HG03060 (cell line): ENCODE measurements at regions not wholly inside any gene's neighbourhood (a gene's known extent, or its start where the extent isn't known, plus 50 kb on each side); places are given as distances from the start of the nearest gene placed in this dataset.

ENCODE experiments used
- ATAC-seq: cut with Tn5 transposase; IDR thresholded peaks from one replicate; pipeline ENCODE4 v1.9.1; 2021; ENCODE audit warnings: low read depth, moderate number of reproducible peaks; ENCODE audit not compliant: unreplicated experiment

DNA sequence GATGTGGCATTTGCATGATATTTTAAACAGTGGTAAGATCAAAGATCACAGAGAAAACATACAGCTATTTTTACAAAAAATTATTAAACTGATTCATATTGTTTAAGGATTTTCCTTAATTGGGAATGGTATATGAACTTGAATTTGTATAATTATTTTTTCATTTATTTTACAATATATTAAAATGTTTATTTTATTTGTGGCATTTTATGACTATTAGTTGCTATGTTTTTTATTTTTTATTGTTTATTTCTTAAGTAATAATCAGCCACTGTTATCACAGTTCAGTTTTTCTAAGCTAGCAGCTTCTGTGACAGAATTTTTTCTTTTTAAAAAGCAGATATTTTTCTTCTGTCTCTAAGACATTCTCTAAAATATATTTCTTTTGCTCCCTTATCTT, 387.0 kb upstream of the KHDRBS2 start:
- no peak for ATAC-seq

DNA sequence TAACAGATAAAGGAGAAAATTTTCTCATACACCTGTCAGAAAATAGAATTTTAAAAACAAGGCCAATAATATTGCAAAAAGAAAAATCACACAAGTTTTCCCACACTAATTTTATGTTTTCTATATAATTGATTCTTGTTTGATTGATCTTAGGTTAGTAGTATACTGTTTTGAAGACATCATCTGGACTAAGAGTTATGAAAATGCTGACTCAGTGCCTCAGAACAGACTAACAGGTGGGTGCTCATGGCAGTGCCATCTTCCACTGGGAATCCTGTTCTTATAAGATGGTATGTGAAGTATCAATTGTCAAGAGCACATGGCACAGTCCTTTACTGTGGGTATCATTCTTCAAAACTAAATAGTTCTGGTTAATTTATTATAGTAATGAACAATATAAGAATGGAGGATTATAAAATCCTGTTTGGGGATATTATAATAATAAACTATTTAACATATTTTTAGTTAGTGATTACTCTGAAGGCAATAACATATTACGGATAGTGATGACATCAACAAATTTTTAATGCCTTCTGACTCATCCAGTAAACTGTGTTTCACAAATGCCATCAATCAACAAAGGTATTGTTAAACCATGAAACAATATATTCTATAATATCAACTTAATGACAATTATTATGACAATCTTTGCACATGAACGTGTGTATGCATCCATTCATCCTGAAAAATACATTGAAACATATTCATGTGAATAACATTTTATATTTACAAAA, 384.6 kb upstream of the KHDRBS2 start:
- no peak for ATAC-seq

DNA sequence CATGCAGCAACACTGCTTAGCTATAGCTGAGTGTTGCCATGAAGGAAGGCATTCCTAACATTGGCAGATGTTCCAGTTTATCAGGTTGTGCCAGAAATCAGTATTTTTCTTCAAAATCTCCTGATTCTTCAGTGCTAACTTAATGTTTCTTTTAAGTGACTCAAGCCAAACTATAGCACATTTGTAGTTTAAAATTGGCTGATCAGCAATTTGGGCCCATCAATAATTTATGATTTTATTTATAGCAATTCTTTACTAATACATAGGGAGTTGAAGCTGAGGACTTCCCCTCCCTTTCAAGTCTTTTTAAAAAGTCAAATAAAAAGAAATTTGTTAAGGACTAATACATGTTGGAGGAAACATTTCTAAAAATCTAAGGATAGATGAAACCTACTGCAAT, 383.8 kb upstream of the KHDRBS2 start:
- ATAC-seq = no peak

DNA sequence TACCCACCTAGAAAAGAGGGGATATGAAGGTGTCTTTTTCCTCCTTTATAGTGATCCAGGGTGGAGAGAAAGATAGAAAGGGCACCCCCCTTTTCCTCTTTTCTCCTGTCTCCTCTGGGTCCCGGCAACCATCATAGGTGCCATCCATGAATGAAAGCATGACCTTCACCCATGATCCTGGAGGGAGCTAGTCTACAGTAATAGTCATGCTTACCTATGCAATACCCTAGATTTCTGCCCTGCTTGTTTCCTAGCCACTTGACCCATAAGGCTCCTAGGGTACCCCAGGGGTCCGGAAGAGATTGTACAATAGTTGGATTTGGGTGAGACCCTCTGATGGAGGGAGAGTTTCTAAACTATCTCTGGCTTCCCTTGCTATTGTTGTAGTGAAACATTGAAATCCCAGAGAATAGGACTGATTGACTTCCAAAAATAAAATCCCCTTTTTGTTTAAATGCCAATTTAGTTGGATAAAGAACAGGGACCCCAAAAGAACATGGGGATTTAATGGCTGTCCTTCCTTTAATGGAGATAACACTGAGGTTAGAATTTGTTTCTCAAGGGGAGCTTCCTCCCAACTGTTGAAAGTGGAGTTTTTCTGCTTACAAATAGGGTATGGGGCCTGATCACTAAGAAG, 366.8 kb upstream of the KHDRBS2 start:
- ATAC-seq = no peak

DNA sequence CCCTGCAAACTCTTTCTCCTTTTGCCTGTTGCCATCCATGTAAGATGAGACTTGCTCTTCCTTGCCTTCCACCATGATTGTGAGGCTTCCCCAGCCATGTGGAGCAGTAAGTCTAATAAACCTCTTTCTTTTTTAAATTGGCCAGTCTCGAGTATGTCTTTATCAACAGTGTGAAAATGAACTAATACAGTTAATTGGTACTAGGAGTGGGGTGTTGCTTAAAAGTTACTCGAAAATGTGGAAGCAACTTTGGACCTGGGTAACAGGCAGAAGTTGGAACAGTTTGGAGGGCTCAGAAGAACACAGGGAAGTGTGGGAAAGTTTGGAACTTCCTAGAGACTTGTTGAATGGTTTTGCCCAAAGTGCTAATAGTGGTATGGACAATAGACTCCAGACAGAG, 359.2 kb upstream of the KHDRBS2 start:
- no peak for ATAC-seq

DNA sequence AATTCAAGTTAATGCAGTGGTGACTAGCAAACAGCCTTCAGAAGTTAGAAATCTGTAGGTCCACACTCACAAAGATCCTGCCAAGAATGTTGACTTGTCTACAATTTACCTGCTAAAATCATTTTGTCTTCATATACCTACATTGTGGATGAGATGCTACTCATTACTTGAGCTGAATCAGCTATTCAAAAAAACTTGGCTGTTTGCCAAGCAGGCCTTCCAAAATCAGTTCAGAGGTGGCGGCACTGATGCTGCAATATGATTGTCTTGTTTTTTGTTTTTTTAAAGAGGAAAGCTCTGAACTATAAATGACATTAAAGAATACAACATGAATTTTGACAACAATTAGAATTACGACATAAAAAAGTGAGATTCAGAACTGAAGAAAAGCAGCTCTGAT, 354.7 kb upstream of the KHDRBS2 start:
- no peak for ATAC-seq

DNA sequence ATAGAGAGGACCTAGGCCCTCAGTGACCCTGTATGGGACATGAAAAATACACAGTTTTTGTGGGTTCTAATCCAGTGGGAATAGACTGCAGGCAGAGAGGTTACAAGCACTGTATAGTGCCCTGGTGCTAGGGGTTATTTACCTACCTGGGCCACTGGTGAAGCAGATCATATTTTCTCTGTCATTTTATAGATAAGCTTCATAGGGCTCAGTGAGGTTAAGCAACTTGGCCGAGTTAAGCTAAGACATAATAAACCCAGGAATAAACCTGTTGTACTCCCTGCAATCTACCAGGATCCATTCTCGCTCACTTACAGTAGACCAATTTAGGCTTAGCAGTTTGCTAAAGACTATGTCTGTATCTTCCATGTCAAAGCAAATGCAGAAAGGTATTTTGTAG, 340.6 kb upstream of the KHDRBS2 start:
- ATAC-seq = no peak

DNA sequence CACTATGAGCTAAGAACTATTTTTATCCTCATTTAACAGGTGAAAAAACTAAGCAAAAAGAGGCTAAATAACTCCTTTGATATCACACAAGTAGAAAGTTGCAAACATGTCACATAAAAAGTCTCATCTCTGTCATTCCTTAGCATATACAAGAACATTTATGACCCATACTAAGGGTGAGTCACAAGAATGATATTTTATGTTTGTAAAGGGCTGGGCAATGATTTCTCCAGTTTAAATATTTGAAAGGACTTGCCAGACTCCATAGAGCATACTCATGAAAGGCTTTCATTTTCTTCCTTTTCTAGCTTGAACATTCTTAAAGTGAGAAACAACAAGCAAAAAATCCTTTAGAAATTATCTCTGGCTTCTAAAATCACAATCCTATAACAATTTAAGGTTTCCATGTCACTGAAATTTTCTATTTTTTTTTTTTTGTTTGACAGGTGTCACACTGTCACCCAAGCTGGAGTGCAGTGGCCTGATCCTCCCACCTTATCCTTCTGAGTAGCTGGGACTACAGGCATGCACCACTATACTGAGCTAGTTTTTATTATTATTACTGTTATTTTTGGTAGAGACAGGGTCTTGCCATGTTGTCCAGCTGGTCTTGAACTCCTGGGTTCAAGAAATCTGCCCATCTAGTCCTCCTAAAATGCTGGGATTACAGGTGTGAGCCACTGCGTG, 338.0 kb upstream of the KHDRBS2 start:
- no peak for ATAC-seq

DNA sequence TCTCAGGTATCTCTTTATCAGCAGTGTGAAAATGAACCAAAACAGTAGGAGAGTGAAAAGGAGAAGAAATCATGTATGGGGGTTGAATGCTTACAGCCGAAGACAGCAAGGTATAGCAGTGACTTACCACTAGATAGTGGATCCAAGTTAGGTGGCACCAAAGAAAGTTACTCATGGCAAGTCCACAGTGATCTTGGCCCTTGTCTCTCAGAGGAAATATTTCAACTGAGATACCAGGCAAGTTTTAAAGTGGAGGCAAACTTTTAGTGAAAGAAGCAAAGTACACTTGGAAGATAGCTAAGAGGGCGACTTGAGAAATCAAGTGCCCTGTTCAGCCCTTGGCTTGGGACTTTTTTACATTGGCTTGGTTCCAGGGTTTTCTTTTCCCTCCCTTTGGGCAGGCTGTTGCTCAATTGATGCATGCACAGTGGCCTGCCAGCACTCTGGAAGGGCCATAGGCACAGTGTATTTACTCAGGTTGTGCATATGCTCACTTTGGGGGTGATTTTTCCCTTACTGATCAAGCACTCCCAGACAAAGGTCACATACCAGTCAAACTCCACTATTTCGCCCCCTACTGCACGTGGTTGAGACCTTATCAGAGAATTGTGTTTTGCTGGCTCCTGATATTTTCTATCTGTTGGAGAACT, 329.5 kb upstream of the KHDRBS2 start:
- ATAC-seq = no peak

DNA sequence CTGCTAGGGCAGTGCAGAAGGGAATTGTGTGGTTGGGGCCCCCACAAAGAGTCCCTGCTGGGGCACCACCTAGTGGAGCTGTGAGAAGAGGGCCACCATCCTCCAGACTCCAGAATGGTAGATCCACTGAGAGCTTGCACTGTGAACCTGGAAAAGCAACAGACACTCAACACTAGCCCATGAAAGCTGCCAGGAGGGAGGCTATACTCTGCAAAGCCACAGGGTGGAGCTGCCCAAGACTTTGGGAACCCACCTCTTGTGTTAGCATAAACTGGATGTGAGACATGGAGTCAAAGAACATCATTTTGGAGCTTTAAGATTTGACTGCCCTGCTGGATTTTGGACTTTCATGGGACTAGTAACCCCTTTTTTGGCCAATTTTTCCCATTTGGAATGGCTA, 328.4 kb upstream of the KHDRBS2 start:
- no peak for ATAC-seq

DNA sequence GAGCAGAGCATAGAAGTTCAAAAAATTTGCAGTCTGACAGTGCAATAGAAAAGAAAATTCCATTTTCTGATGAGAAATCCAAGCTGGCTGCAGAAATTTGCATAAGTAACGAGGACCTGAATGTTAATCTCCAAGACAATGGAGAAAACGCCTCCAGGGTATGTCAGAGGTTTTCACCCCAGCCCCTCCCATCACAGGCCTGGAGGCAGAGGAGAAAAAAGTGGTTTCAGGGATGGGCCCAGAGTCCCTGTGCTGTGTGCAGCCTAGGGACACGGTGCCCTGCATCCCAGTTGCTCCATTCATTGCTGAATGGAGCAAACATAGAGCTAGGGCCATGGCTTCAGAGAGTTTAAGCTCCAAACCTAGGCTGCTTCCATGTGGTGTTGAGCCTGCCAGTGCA, 327.9 kb upstream of the KHDRBS2 start:
- no peak for ATAC-seq

DNA sequence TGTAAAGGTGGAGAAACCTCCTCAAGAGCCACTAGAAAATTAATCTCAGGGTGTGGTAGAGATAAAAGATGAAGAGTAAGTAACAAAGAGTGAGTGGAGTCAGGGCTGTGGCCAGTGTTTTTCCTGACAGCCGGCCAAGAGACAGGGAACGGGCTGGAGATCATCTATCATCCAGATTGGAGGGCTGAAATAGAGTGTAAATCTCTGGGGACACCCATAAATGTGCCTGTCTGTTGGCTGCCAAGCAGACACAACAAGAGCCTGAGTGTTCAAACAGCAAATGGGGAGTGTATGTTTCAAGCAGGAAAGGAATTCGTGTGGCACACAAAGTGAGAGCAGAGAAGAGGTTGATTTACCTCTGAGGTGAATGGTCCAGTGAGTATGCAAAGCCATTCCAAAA, 326.4 kb upstream of the KHDRBS2 start:
- no peak for ATAC-seq

DNA sequence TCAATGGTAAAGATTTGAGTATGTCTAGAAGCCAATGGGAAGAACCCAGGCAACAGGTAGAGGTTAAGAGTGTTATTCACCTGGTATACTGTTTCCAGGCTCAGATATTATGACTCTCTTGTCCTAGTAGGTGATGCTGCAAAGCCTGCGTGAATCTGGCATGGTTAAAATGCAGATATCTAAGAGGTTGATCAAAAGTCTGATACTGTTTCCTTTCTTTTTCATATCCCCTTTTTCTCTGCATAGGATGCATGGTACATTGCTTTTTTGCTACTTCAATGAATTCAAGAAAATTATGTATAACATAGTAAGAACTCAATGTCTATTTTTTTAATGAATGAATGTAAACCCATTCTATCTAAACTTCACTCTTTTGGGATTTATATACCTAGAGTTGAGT, 284.3 kb upstream of the KHDRBS2 start:
- no peak for ATAC-seq

DNA sequence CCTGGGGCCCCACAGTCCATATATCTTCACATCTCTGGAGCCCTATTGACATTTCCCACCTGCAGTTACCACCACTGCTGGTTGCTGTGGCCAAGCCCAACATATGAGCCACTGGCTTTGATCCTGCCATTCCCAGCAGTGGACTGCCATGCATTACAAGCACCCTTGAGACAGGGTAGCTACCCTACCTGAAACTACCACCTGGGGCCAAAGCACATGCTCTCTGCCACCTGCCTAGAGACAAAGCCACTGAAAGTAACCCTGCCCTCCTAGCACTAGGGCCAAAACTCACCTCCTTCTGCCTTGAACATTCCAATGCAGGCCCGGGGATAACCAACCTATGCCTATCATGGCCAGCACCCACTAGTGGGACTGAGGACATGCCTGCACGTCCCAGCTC, 255.5 kb upstream of the KHDRBS2 start:
- no peak for ATAC-seq

DNA sequence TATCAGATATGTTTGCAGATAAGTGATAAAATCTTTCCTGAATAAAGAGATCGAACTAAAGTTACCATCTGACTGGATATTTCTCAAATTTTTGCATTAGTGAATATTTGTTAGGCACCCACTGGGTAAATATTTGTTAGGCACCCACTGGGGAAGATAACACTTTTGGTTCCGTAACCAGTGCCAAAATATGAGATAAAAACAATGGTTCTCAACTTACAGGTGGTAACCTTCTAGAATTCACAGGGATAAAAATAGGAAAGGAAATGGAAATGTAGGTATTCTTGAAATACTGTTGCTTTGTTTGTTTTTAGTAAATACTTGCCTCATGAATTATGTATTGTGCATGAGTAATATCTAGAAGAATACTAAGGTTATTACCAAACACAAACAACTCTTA, 245.0 kb upstream of the KHDRBS2 start:
- ATAC-seq = no peak

DNA sequence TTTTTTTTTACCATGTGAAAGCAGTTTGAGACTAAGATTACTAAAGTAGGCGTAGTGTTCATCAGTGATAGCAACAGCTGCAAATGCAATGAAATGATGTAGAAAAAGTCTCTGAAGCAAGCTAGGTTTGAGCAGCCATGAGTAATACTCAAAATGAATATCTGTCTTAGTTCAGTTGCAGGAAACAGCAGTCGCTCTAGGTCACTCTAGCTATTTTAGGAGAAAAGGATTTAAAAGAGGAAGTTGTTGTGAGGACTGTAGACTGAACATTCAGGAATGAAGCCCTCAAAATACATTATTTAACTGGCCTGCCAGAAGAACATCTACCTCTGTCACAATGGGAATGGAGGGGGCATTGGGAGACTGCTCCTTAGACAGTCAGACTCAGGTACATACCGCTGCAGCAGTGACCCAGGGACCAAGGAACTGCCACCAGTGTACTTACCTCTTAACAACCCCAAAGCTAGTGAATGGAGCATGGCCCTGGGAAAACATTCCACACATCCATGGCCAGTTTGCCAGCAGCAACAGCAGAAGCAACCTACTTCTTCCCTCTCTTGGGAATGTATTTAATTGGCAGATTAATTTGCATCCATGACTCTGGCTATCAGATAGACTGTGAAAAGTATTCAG, 243.0 kb upstream of the KHDRBS2 start:
- ATAC-seq = no peak

DNA sequence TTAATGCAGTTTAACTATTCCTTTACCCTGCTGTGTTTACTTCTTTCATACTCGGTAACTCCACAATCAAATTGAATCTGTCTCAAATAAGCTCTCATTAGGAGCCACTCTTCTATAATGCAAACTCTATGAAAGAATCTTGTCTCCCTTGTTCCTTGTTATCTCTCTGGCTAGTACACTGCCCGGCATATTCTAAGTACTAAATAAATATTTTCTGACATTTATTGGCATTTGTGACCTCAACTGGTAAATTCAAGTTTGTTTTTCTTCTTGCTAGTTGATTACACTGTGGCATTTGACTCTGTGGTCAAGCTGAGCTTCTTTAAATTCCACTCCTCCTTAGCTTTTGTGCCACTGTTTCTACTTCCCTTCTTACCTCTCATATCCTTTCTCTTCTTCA, 237.6 kb upstream of the KHDRBS2 start:
- ATAC-seq = no peak

DNA sequence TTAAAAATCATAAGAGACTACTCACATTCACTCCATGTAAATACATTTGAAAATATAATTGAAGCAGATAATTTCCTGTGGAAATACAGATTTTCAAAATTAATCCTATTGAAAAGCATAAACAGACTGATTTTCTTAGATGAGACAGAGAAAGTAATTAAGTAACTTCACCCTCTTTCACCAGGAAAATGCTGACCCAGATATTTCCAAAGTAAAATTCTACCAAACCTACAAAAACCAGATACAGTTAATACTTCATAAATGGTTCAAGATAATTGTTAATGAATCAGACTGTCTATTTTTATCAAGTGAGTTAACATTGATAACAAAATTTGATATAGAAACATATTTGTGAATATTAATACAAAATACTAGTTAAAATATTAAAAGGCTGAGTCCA, 233.5 kb upstream of the KHDRBS2 start:
- no peak for ATAC-seq

DNA sequence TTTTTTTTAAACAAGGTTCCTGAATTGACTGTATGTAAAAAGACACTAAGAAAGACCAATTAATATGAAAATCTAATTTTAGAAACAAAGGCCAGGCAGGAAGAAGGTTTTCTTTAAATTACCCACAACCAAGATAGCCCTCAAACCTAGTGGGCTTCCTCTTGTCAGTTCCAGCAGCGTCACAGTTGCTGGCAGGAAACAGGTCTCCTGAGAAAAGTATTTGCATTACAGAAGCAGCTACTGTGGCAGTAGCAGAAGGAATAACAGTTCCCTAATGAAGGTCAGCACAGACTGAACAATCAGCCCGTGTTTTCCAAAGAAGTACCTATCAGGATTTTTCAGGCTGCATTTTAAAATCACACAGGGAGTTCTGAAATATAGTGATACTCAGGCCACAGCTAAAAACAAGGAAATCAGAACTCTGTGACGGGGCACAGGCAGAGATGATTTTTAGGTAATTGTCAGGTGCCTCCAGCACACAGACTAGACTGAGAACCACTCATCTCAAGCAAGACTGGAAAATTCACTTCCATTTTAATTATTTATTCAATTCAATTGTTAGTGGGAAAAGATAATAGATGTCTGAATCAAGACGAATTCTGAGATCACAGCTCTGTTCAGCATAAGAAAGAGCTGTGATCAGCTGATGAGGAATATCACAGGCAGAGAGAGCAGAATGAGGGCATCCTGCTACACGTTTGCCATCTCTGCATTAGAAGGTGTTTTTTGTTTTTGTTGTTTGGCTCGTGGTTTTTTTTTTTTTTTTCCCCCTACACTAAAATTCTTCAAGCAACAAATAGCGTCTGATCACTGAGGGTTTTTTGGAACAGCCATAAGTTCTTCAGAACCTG, 230.5 kb upstream of the KHDRBS2 start:
- ATAC-seq = no peak

DNA sequence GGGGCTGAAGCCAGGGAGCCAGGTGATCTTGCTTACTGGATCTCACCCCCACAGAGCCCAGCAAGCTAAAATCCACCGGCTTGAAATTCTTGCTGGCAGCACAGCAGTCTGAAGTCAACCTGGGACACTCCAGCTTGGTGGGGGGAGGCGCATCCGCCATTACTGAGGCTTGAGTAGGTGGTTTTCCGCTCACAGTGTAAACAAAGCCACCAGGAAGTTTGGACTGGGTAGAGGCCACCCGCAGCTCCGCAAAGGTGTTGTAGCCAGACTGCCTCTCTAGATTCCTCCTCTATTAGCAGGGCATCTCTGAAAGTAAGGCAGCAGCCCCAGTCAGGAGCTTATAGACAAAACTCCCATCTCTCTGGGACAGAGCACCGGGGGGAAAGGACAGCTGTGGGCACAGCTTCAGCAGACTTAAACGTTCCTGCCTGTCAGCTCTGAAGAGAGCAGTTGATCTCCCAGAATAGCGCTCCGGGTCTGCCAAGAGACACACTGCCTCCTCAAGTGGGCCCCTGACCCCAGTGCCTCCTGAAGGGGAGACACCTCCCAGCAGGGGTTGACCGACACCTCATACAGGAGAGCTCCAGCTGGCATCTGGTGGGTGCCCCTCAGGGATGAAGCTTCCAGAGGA, 206.3 kb upstream of the KHDRBS2 start:
- no peak for ATAC-seq
